SKM-1 (cell line): ENCODE measurements at regions not wholly inside any gene's neighbourhood (a gene's known extent, or its start where the extent isn't known, plus 50 kb on each side); places are given as distances from the start of the nearest gene placed in this dataset.

Experiments
- DNase-seq: peaks from one replicate; lab custom pipeline; 2025; ENCODE audit not compliant: unreplicated experiment; lab: John Stamatoyannopoulos, UW

- no peak for DNase-seq
Observed at GRCh38 chr11:71201936-71202597, 50.3 kb downstream of the SHANK2 start.

- no peak for DNase-seq
Observed at GRCh38 chr11:71201231-71201630, 51.1 kb downstream of the SHANK2 start.

GRCh38 chr11:71200761-71201160 is 51.6 kb downstream of the SHANK2 start:
- no peak for DNase-seq

- no peak for DNase-seq
Observed at GRCh38 chr11:71200172-71200716, 52.1 kb downstream of the SHANK2 start.

- no peak for DNase-seq
Observed at GRCh38 chr11:71199226-71199820, 53.1 kb downstream of the SHANK2 start.

GRCh38 chr11:71198823-71199165 is 53.6 kb downstream of the SHANK2 start:
- DNase-seq = no peak

- no peak for DNase-seq
Observed at GRCh38 chr11:71198141-71198822, 54.1 kb downstream of the SHANK2 start.

- DNase-seq = no peak
Observed at GRCh38 chr11:71197096-71197495, 55.3 kb downstream of the SHANK2 start.

GRCh38 chr11:71194710-71195109 is 57.7 kb downstream of the SHANK2 start:
- no peak for DNase-seq

GRCh38 chr11:71193431-71193830 is 58.9 kb downstream of the SHANK2 start:
- DNase-seq = no peak

GRCh38 chr11:71192629-71193028 is 59.7 kb downstream of the SHANK2 start:
- no peak for DNase-seq

GRCh38 chr11:71191201-71191600 is 61.2 kb downstream of the SHANK2 start:
- DNase-seq = no peak

- no peak for DNase-seq
Observed at GRCh38 chr11:71190551-71190950, 61.8 kb downstream of the SHANK2 start.

- no peak for DNase-seq
Observed at GRCh38 chr11:71189768-71190315, 62.5 kb downstream of the SHANK2 start.

GRCh38 chr11:71188886-71189767 is 63.2 kb downstream of the SHANK2 start:
- DNase-seq = no peak

- no peak for DNase-seq
Observed at GRCh38 chr11:71188073-71188472, 64.3 kb downstream of the SHANK2 start.

GRCh38 chr11:71186806-71187205 is 65.6 kb downstream of the SHANK2 start:
- no peak for DNase-seq

GRCh38 chr11:71185411-71185810 is 67.0 kb downstream of the SHANK2 start:
- no peak for DNase-seq

GRCh38 chr11:71184421-71185210 is 67.8 kb downstream of the SHANK2 start:
- no peak for DNase-seq

GRCh38 chr11:71183878-71184277 is 68.5 kb downstream of the SHANK2 start:
- no peak for DNase-seq
